Uterus (tissue), 2 donors: ENCODE measurements at regions not wholly inside any gene's neighbourhood (a gene's known extent, or its start where the extent isn't known, plus 50 kb on each side); places are given as distances from the start of the nearest gene placed in this dataset.

Experiments
- CTCF ChIP-seq, 4 experiments: fragments of 200-600 bp in 2 of 4; fragments of 450-650 bp in 2 of 4; sonication (generic) in 2 of 4; IDR thresholded peaks; one replicate each; pipeline ENCODE4 v1.5.1; 2016 to 2019; ENCODE audit warnings: antibody characterized with exemption in 4 of 4, mild to moderate bottlenecking in 2 of 4, moderate library complexity in 1 of 4
- POLR2A ChIP-seq, 2 donors: fragments of 450-650 bp; IDR thresholded peaks; one replicate each; pipeline ENCODE4 v1.6.1; 2016; ENCODE audit warnings: antibody characterized with exemption in 2 of 2, mild to moderate bottlenecking in 1 of 2, moderate library complexity in 1 of 2

- no peak for TF ChIP-seq CTCF (IDR thresholded peaks at IDR 0.05)
- no peak for TF ChIP-seq POLR2A (IDR thresholded peaks at IDR 0.05)
Observed at GRCh38 chr22:47773635-47774034, 1011.2 kb downstream of the TBC1D22A start.
